Fibroblast of the aortic adventitia (primary cell): ENCODE measurements at regions not wholly inside any gene's neighbourhood (a gene's known extent, or its start where the extent isn't known, plus 50 kb on each side); places are given as distances from the start of the nearest gene placed in this dataset.

ENCODE experiments used
- DNase-seq: peaks from one replicate; pipeline ENCODE4 v3.0.0-alpha.2; 2010; ENCODE audit warnings: low read depth
- H3K4me3 ChIP-seq: 2 replicates; pipeline ENCODE4 v1.5.1; 2011; ENCODE audit warnings: low read depth, mild to moderate bottlenecking, control low read depth, low read length, moderate library complexity
- CTCF ChIP-seq: IDR thresholded peaks from 2 replicates; pipeline ENCODE4 v1.5.1; 2011; ENCODE audit warnings: mild to moderate bottlenecking, low read length, control low read depth, inconsistent platforms; ENCODE audit not compliant: insufficient read depth

- no peak overlapping the region for H3K4me3 ChIP-seq
- DNase-seq: no peak
- no peak for TF ChIP-seq CTCF
Observed at GRCh38 chr2:114046866-114047435, 157.1 kb downstream of the ACTR3 start.

- DNase-seq: no peak
- TF ChIP-seq CTCF: no peak
- no peak overlapping the region for H3K4me3 ChIP-seq
Observed at GRCh38 chr2:114049280-114049679, 159.4 kb downstream of the ACTR3 start.

GRCh38 chr2:114049826-114050225 is 159.9 kb downstream of the ACTR3 start:
- no peak for DNase-seq
- H3K4me3 ChIP-seq: no peak overlapping the region
- no peak for TF ChIP-seq CTCF

- TF ChIP-seq CTCF: no peak
- DNase-seq: no peak
- H3K4me3 ChIP-seq: no peak overlapping the region
Observed at GRCh38 chr2:114056294-114057143, 166.6 kb downstream of the ACTR3 start.

- no peak overlapping the region for H3K4me3 ChIP-seq
- no peak for DNase-seq
- no peak for TF ChIP-seq CTCF
Observed at GRCh38 chr2:114057638-114058037, 167.7 kb downstream of the ACTR3 start.

GRCh38 chr2:114061566-114062098 is 171.7 kb downstream of the ACTR3 start:
- H3K4me3 ChIP-seq: no peak overlapping the region
- no peak for DNase-seq
- no peak for TF ChIP-seq CTCF
